Urinary bladder (tissue), 3 donors: ENCODE measurements at regions not wholly inside any gene's neighbourhood (a gene's known extent, or its start where the extent isn't known, plus 50 kb on each side); places are given as distances from the start of the nearest gene placed in this dataset.

ENCODE experiments used
- DNase-seq: peaks from one replicate; pipeline ENCODE4 v3.0.0-alpha.2; 2015; ENCODE audit errors: extremely low spot score
- H3K27ac ChIP-seq: one replicate; pipeline ENCODE4 v1.5.1; 2013; ENCODE audit warnings: low read depth, mild to moderate bottlenecking, moderate library complexity
- H3K36me3 ChIP-seq: one replicate; pipeline ENCODE4 v1.6.1; 2013; ENCODE audit warnings: mild to moderate bottlenecking, moderate library complexity; ENCODE audit not compliant: insufficient read depth
- H3K4me1 ChIP-seq: one replicate; pipeline ENCODE4 v1.6.1; 2013; ENCODE audit warnings: mild to moderate bottlenecking, moderate library complexity; ENCODE audit not compliant: insufficient read depth
- H3K4me3 ChIP-seq: one replicate; pipeline ENCODE4 v1.5.1; 2013; ENCODE audit warnings: low read depth, low read length
- WGBS: extraction: QIAGEN DNeasy Blood & Tissue Kit; methylation state at CpG from one replicate; pipeline ENCODE4 v1.1.7; 2013; 5-methylcytosine and 5-hydroxymethylcytosine counted together
- donor health status: healthy with polysubstance abuse.
- donor health status: healthy.

- no peak for DNase-seq
- Histone ChIP-seq H3K4me1 (no peaks in the 10 kb centered on the region), H3K36me3 (no peaks in the 10 kb centered on the region), H3K4me3 (no peak overlapping the region), H3K27ac (no peak overlapping the region)
- WGBS, result 59% methylated on average over 6 of the region's 6 CpGs
These were observed 174.4 kb upstream of the LINGO1 start for GRCh38 chr15:77807115-77807514.

GRCh38 chr15:77804210-77804609 lies 171.5 kb upstream of the LINGO1 start:
- no peak for DNase-seq
- Histone ChIP-seq H3K27ac (no peak overlapping the region), H3K4me3 (no peak overlapping the region), H3K36me3 (no peaks in the 10 kb centered on the region), H3K4me1 (no peaks in the 10 kb centered on the region)
- WGBS, result 70% methylated on average over 9 of the region's 9 CpGs

GRCh38 chr15:77803487-77803886 lies 170.8 kb upstream of the LINGO1 start:
- Histone ChIP-seq H3K4me3 (no peak overlapping the region), H3K36me3 (no peaks in the 10 kb centered on the region), H3K27ac (no peak overlapping the region), H3K4me1 (no peaks in the 10 kb centered on the region)
- no peak for DNase-seq
- 64% methylated on average over 3 of the region's 3 CpGs for WGBS

- no peak for DNase-seq
- H3K27ac ChIP-seq, result no peak overlapping the region
- no peak overlapping the region for H3K4me3 ChIP-seq
- H3K36me3 ChIP-seq, result no peaks in the 10 kb centered on the region
- H3K4me1 ChIP-seq, result no peaks in the 10 kb centered on the region
- 45% methylated on average over 5 of the region's 5 CpGs for WGBS
These were observed 167.6 kb upstream of the LINGO1 start for GRCh38 chr15:77800305-77800704.

- H3K27ac ChIP-seq, result no peak overlapping the region
- 91% methylated on average over 3 of the region's 3 CpGs for WGBS
These were observed 166.1 kb upstream of the LINGO1 start for GRCh38 chr15:77798847-77799246.

GRCh38 chr15:77798151-77798835 lies 165.6 kb upstream of the LINGO1 start:
- DNase-seq, result no peak
- 87% methylated on average over 13 of the region's 13 CpGs for WGBS
- Histone ChIP-seq H3K4me3 (no peak overlapping the region), H3K4me1 (no peaks in the 10 kb centered on the region), H3K27ac (no peak overlapping the region), H3K36me3 (no peaks in the 10 kb centered on the region)

More at GRCh38 chr15:77798847-77799246, 166.1 kb upstream of the LINGO1 start:
- Histone ChIP-seq H3K4me1 (no peaks in the 10 kb centered on the region), H3K36me3 (no peaks in the 10 kb centered on the region), H3K4me3 (no peak overlapping the region)
- DNase-seq, result no peak

- H3K27ac ChIP-seq, result no peak overlapping the region
- 67% methylated on average over 8 of the region's 8 CpGs for WGBS
- H3K4me1 ChIP-seq, result no peaks in the 10 kb centered on the region
- no peak overlapping the region for H3K4me3 ChIP-seq
- no peak for DNase-seq
- H3K36me3 ChIP-seq, result no peaks in the 10 kb centered on the region
These were observed 164.6 kb upstream of the LINGO1 start for GRCh38 chr15:77797270-77797669.

GRCh38 chr15:77796046-77796729 lies 163.5 kb upstream of the LINGO1 start:
- Histone ChIP-seq H3K4me3 (no peak overlapping the region), H3K36me3 (no peaks in the 10 kb centered on the region), H3K27ac (no peak overlapping the region), H3K4me1 (no peaks in the 10 kb centered on the region)
- no peak for DNase-seq
- 74% methylated on average over 11 of the region's 11 CpGs for WGBS

GRCh38 chr15:77795446-77795845 lies 162.7 kb upstream of the LINGO1 start:
- WGBS, result 56% methylated on average over 10 of the region's 10 CpGs
- Histone ChIP-seq H3K4me1 (no peaks in the 10 kb centered on the region), H3K4me3 (no peak overlapping the region), H3K36me3 (no peaks in the 10 kb centered on the region), H3K27ac (no peak overlapping the region)
- DNase-seq, result no peak

GRCh38 chr15:77791941-77792340 lies 159.2 kb upstream of the LINGO1 start:
- DNase-seq, result no peak
- WGBS, result 65% methylated on average over 9 of the region's 9 CpGs

GRCh38 chr15:77790481-77790880 lies 157.8 kb upstream of the LINGO1 start:
- 61% methylated on average over 3 of the region's 3 CpGs for WGBS
- Histone ChIP-seq H3K4me1 (no peaks in the 10 kb centered on the region), H3K4me3 (no peak overlapping the region), H3K36me3 (no peaks in the 10 kb centered on the region), H3K27ac (no peak overlapping the region)
- no peak for DNase-seq

More at GRCh38 chr15:77791941-77792340, 159.2 kb upstream of the LINGO1 start:
- no peak overlapping the region for H3K27ac ChIP-seq
- no peaks in the 10 kb centered on the region for H3K36me3 ChIP-seq
- H3K4me1 ChIP-seq, result no peaks in the 10 kb centered on the region
- H3K4me3 ChIP-seq, result no peak overlapping the region

- Histone ChIP-seq H3K4me1 (no peaks in the 10 kb centered on the region), H3K27ac (no peak overlapping the region), H3K4me3 (no peak overlapping the region), H3K36me3 (no peaks in the 10 kb centered on the region)
- 76% methylated on average over 12 of the region's 12 CpGs for WGBS
- no peak for DNase-seq
These were observed 154.2 kb upstream of the LINGO1 start for GRCh38 chr15:77786956-77787355.

- no peak for DNase-seq
- Histone ChIP-seq H3K36me3 (no peaks in the 10 kb centered on the region), H3K4me1 (no peaks in the 10 kb centered on the region), H3K27ac (no peak overlapping the region), H3K4me3 (no peak overlapping the region)
- 68% methylated on average over 11 of the region's 11 CpGs for WGBS
These were observed 153.6 kb upstream of the LINGO1 start for GRCh38 chr15:77786181-77786890.
